Left lung (tissue), 4 donors: ENCODE measurements at regions not wholly inside any gene's neighbourhood (a gene's known extent, or its start where the extent isn't known, plus 50 kb on each side); places are given as distances from the start of the nearest gene placed in this dataset.

Source experiments
- ATAC-seq: fragments of 200-7000 bp; cut with Tn5 transposase; one replicate; pipeline ENCODE4 v1.9.1; 2020; ENCODE audit warnings: moderate library complexity
- DNase-seq, 4 donors: peaks; one replicate each; pipeline ENCODE4 v3.0.0-alpha.2; 2013 to 2020
- H3K27ac ChIP-seq, 2 donors: fragments of 200-600 bp; sonication (generic) in 1 of 2; one replicate each; pipeline versions ENCODE4 v1.5.0 to v1.8.0; 2020 to 2021
- H3K27me3 ChIP-seq, 2 donors: fragments of 200-600 bp; sonication (generic) in 1 of 2; one replicate each; pipeline versions ENCODE4 v1.5.0 to v1.8.0; 2020 to 2021
- H3K36me3 ChIP-seq, 2 donors: fragments of 200-600 bp; sonication (generic) in 1 of 2; one replicate each; pipeline versions ENCODE4 v1.5.0 to v1.8.0; 2020 to 2021
- H3K4me1 ChIP-seq, 2 donors: fragments of 200-600 bp; one replicate each; pipeline ENCODE4 v1.8.0; 2021
- H3K4me3 ChIP-seq, 2 donors: fragments of 200-600 bp; sonication (generic) in 1 of 2; one replicate each; pipeline versions ENCODE4 v1.5.0 to v1.8.0; 2020 to 2021; ENCODE audit warnings: mild to moderate bottlenecking in 1 of 2
- H3K9me3 ChIP-seq, 2 donors: fragments of 200-600 bp; sonication (generic) in 1 of 2; one replicate each; pipeline versions ENCODE4 v1.5.0 to v1.8.0; 2020 to 2021
- CTCF ChIP-seq, 2 donors: fragments of 200-600 bp; sonication (generic) in 1 of 2; IDR thresholded peaks; one replicate each; pipeline versions ENCODE4 v1.5.0 to v1.8.0; 2021; ENCODE audit warnings: antibody characterized with exemption in 2 of 2
- intact Hi-C, 2 donors: fragments of 100-400 bp; cut with DNase I; formaldehyde crosslinking; loops; one replicate each; pipeline versions ENCODE4 v1.11.2 to v1.14.2; 2022
- donor health status: DM: no; HTN: yes; CAD: no.
- donor health status: DM: no; HTN: no; CAD: no.

DNA sequence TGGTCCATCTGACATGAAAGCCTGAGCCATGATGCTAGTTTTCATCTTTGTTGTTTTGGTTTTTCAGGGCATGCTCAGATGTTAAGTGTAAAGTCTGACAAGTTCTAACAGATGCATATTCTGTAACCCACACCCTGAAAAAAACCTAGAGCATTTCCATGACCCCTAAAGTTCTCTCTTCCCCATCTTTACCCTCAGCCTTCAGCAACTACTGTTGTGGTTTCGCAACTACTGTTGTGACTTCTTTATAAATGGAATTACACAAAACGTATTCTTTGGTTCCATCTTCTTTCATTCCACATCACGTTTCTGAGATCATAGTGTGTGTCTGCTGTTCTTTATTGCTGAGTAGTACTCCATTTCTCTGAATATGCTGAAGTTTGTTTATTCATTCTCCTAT, 65.1 kb upstream of the LDLRAD3 start:
- Histone ChIP-seq H3K9me3 (no peaks in the 10 kb centered on the region), H3K4me3 (no peak overlapping the region), H3K4me1 (no peaks in the 10 kb centered on the region), H3K27ac (no peak overlapping the region), H3K36me3 (no peaks in the 10 kb centered on the region), H3K27me3 (no peaks in the 10 kb centered on the region)
- DNase-seq: no peak
- TF ChIP-seq CTCF (IDR thresholded peaks at IDR 0.05): no peak
- intact Hi-C loops: no loop called here
- no peak for ATAC-seq

DNA sequence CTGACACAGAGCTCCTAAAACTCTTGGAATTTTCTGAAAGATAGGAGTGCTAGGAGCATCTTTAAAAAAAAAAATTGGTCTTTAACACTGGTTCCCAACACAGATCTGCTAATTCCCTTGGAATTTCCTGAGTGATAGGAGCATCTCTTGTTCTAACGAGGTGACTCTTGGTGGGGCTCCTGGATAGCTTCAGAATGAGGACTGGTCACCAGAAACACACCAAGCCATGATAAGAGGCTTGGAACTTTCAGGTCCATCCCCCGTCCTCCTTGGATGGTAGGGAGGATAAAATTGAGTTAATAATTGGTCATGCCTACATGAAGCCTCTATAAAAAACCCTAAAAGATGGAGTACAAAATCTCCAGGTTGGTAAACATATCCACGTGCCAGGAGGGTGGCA, 64.5 kb upstream of the LDLRAD3 start:
- ATAC-seq: no peak
- Histone ChIP-seq H3K27me3 (no peaks in the 10 kb centered on the region), H3K9me3 (no peaks in the 10 kb centered on the region), H3K4me1 (no peaks in the 10 kb centered on the region), H3K27ac (no peak overlapping the region), H3K36me3 (no peaks in the 10 kb centered on the region), H3K4me3 (no peak overlapping the region)
- no peak for TF ChIP-seq CTCF (IDR thresholded peaks at IDR 0.05)
- DNase-seq: no peak
- intact Hi-C loops: no loop called here

DNA sequence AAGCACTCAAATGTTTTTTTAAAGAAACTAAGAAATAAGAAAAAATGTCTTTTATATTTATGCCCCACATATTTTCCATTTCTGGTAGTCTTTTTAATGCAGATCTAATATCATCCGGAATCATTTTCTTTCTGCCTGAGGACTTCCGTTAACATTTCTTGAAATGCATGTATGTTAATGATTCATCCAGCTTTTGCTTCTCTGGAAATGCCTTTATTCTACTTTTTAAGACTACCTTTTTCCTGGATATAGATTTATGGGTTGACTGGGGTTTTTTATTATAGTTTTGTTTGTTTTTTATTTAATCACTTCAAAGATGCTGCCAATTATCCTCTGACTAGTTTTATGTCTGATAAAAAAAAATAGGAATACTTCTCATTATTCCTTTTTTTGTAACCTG, 57.1 kb upstream of the LDLRAD3 start:
- Histone ChIP-seq H3K4me3 (no peak overlapping the region), H3K27me3 (no peaks in the 10 kb centered on the region), H3K36me3 (no peaks in the 10 kb centered on the region), H3K27ac (no peak overlapping the region), H3K9me3 (no peaks in the 10 kb centered on the region), H3K4me1 (no peaks in the 10 kb centered on the region)
- ATAC-seq (no peak), DNase-seq (no peak)
- no peak for TF ChIP-seq CTCF (IDR thresholded peaks at IDR 0.05)
- intact Hi-C loops: no loop called here

GRCh38 chr11:35887737-35888136, 56.1 kb upstream of the LDLRAD3 start:
- Histone ChIP-seq H3K36me3 (no peaks in the 10 kb centered on the region), H3K4me3 (no peak overlapping the region), H3K4me1 (no peaks in the 10 kb centered on the region), H3K27me3 (no peaks in the 10 kb centered on the region), H3K9me3 (no peaks in the 10 kb centered on the region), H3K27ac (no peak overlapping the region)
- DNase-seq: no peak
- ATAC-seq: no peak
- intact Hi-C loops: no loop called here
- TF ChIP-seq CTCF (IDR thresholded peaks at IDR 0.05): no peak

- H3K27me3 ChIP-seq: no peaks in the 10 kb centered on the region
- intact Hi-C loops: no loop called here
- no peaks in the 10 kb centered on the region for H3K36me3 ChIP-seq
- no peak overlapping the region for H3K27ac ChIP-seq
- ATAC-seq: no peak
- H3K9me3 ChIP-seq: no peaks in the 10 kb centered on the region
- no peak for TF ChIP-seq CTCF (IDR thresholded peaks at IDR 0.05)
- no peaks in the 10 kb centered on the region for H3K4me1 ChIP-seq
- no peak for DNase-seq
- H3K4me3 ChIP-seq: no peak overlapping the region
Measured at GRCh38 chr11:35888961-35889360, 54.9 kb upstream of the LDLRAD3 start.
